ENCODE measurements at regions not wholly inside any gene's neighbourhood (a gene's known extent, or its start where the extent isn't known, plus 50 kb on each side); places are given as distances from the start of the nearest gene placed in this dataset.

- POLR2A ChIA-PET, result no interaction called here
- no peaks in the 10 kb centered on the region for H3K4me1 Mint-ChIP-seq
These were observed 65.5 kb downstream of the ANKRD60 start for GRCh38 chr20:58162986-58163385.

GRCh38 chr20:58161192-58161591 lies 67.3 kb downstream of the ANKRD60 start:
- Mint-ChIP-seq H3K36me3 (ENCODE audit: low read depth) (no peaks in the 10 kb centered on the region), H3K4me1 (no peaks in the 10 kb centered on the region), H3K9me3 (no peaks in the 10 kb centered on the region), H3K4me3 (no peak overlapping the region), H3K27me3 (no peaks in the 10 kb centered on the region), H3K27ac (no peak overlapping the region)
- no peak for DNase-seq
- ChIA-PET CTCF (no interaction called here), POLR2A (no interaction called here)

More at GRCh38 chr20:58162986-58163385, 65.5 kb downstream of the ANKRD60 start:
- CTCF ChIA-PET, result no interaction called here
- no peak overlapping the region for H3K4me3 Mint-ChIP-seq
- H3K36me3 Mint-ChIP-seq (ENCODE audit: low read depth), result no peaks in the 10 kb centered on the region
- DNase-seq, result no peak
- no peaks in the 10 kb centered on the region for H3K9me3 Mint-ChIP-seq
- H3K27me3 Mint-ChIP-seq, result no peaks in the 10 kb centered on the region
- no peak overlapping the region for H3K27ac Mint-ChIP-seq

GRCh38 chr20:58160451-58161061 lies 67.9 kb downstream of the ANKRD60 start:
- no peak for DNase-seq
- no peak overlapping the region for H3K4me3 Mint-ChIP-seq
- no peaks in the 10 kb centered on the region for H3K4me1 Mint-ChIP-seq
- no peaks in the 10 kb centered on the region for H3K36me3 Mint-ChIP-seq (ENCODE audit: low read depth)
- ChIA-PET CTCF (no interaction called here), POLR2A (no interaction called here)
- no peaks in the 10 kb centered on the region for H3K27me3 Mint-ChIP-seq
- no peak overlapping the region for H3K27ac Mint-ChIP-seq
- H3K9me3 Mint-ChIP-seq, result no peaks in the 10 kb centered on the region

GRCh38 chr20:58155148-58155925 lies 73.1 kb downstream of the ANKRD60 start:
- Mint-ChIP-seq H3K4me3 (no peak overlapping the region), H3K27ac (no peak overlapping the region), H3K4me1 (no peaks in the 10 kb centered on the region), H3K36me3 (ENCODE audit: low read depth) (no peaks in the 10 kb centered on the region), H3K9me3 (no peaks in the 10 kb centered on the region), H3K27me3 (peaks cover 19% of the 10 kb centered on the region)
- no peak for DNase-seq
- ChIA-PET POLR2A (no interaction called here), CTCF (no interaction called here)

GRCh38 chr20:58154113-58154512 lies 74.3 kb downstream of the ANKRD60 start:
- Mint-ChIP-seq H3K4me1 (no peaks in the 10 kb centered on the region), H3K27ac (no peak overlapping the region), H3K9me3 (no peaks in the 10 kb centered on the region), H3K36me3 (ENCODE audit: low read depth) (no peaks in the 10 kb centered on the region), H3K27me3 (peaks cover 25% of the 10 kb centered on the region), H3K4me3 (no peak overlapping the region)
- no peak for DNase-seq
- POLR2A ChIA-PET, result no interaction called here
- CTCF ChIA-PET, result no interaction called here

- peaks cover 30% of the 10 kb centered on the region for H3K27me3 Mint-ChIP-seq
- no peak overlapping the region for H3K4me3 Mint-ChIP-seq
- DNase-seq, result no peak
- no peaks in the 10 kb centered on the region for H3K9me3 Mint-ChIP-seq
- POLR2A ChIA-PET, result no interaction called here
- no peak overlapping the region for H3K27ac Mint-ChIP-seq
- no peaks in the 10 kb centered on the region for H3K4me1 Mint-ChIP-seq
- no peaks in the 10 kb centered on the region for H3K36me3 Mint-ChIP-seq (ENCODE audit: low read depth)
- CTCF ChIA-PET, result interaction anchor here (0.7 kb wide), 1 partner anchor 27 kb away, joined by 5 read pairs; no protein-coding TSS in a partner anchor
These were observed 75.3 kb downstream of the ANKRD60 start for GRCh38 chr20:58153121-58153520.

GRCh38 chr20:58150772-58151171 lies 77.7 kb downstream of the ANKRD60 start:
- DNase-seq, result peak; percentile 8

GRCh38 chr20:58149437-58150091 lies 78.9 kb downstream of the ANKRD60 start:
- Mint-ChIP-seq H3K4me1 (no peaks in the 10 kb centered on the region), H3K36me3 (ENCODE audit: low read depth) (no peaks in the 10 kb centered on the region), H3K4me3 (no peak overlapping the region), H3K27ac (no peak overlapping the region), H3K27me3 (peaks cover 31% of the 10 kb centered on the region), H3K9me3 (no peaks in the 10 kb centered on the region)
- CTCF ChIA-PET, result no interaction called here
- DNase-seq, result no peak
- POLR2A ChIA-PET, result no interaction called here

More at GRCh38 chr20:58150772-58151171, 77.7 kb downstream of the ANKRD60 start:
- Mint-ChIP-seq H3K36me3 (ENCODE audit: low read depth) (no peaks in the 10 kb centered on the region), H3K4me1 (no peaks in the 10 kb centered on the region), H3K9me3 (no peaks in the 10 kb centered on the region), H3K27me3 (peaks cover 32% of the 10 kb centered on the region), H3K27ac (no peak overlapping the region), H3K4me3 (no peak overlapping the region)
- CTCF ChIA-PET, result no interaction called here
- POLR2A ChIA-PET, result no interaction called here

GRCh38 chr20:58148891-58149290 lies 79.6 kb downstream of the ANKRD60 start:
- Mint-ChIP-seq H3K36me3 (ENCODE audit: low read depth) (no peaks in the 10 kb centered on the region), H3K27me3 (peaks cover 31% of the 10 kb centered on the region), H3K9me3 (no peaks in the 10 kb centered on the region), H3K27ac (no peak overlapping the region), H3K4me3 (no peak overlapping the region), H3K4me1 (no peaks in the 10 kb centered on the region)
- no peak for DNase-seq
- POLR2A ChIA-PET, result no interaction called here
- CTCF ChIA-PET, result no interaction called here

GRCh38 chr20:58147628-58148370 lies 80.7 kb downstream of the ANKRD60 start:
- POLR2A ChIA-PET, result no interaction called here
- H3K27ac Mint-ChIP-seq, result no peak overlapping the region
- H3K27me3 Mint-ChIP-seq, result peaks cover 26% of the 10 kb centered on the region
- no peaks in the 10 kb centered on the region for H3K9me3 Mint-ChIP-seq
- no peak for DNase-seq
- H3K4me3 Mint-ChIP-seq, result no peak overlapping the region
- no peaks in the 10 kb centered on the region for H3K4me1 Mint-ChIP-seq
- no peaks in the 10 kb centered on the region for H3K36me3 Mint-ChIP-seq (ENCODE audit: low read depth)
- CTCF ChIA-PET, result no interaction called here

- H3K27me3 Mint-ChIP-seq, result peaks cover 20% of the 10 kb centered on the region
- no peaks in the 10 kb centered on the region for H3K36me3 Mint-ChIP-seq (ENCODE audit: low read depth)
- no peak overlapping the region for H3K4me3 Mint-ChIP-seq
- H3K4me1 Mint-ChIP-seq, result no peaks in the 10 kb centered on the region
- CTCF ChIA-PET, result interaction anchor here (1.0 kb wide), 1 partner anchor 10 kb away, joined by 4 read pairs; no protein-coding TSS in a partner anchor
- no peak overlapping the region for H3K27ac Mint-ChIP-seq
- DNase-seq, result no peak
- POLR2A ChIA-PET, result no interaction called here
- H3K9me3 Mint-ChIP-seq, result no peaks in the 10 kb centered on the region
These were observed 81.7 kb downstream of the ANKRD60 start for GRCh38 chr20:58146746-58147140.

GRCh38 chr20:58146081-58146745 lies 82.2 kb downstream of the ANKRD60 start:
- POLR2A ChIA-PET, result no interaction called here
- H3K27ac Mint-ChIP-seq, result no peak overlapping the region
- H3K9me3 Mint-ChIP-seq, result no peaks in the 10 kb centered on the region
- H3K27me3 Mint-ChIP-seq, result peaks cover 20% of the 10 kb centered on the region
- no peaks in the 10 kb centered on the region for H3K36me3 Mint-ChIP-seq (ENCODE audit: low read depth)
- DNase-seq, result no peak
- CTCF ChIA-PET, result interaction anchor here (1.0 kb wide), 1 partner anchor 10 kb away, joined by 4 read pairs; no protein-coding TSS in a partner anchor
- no peaks in the 10 kb centered on the region for H3K4me1 Mint-ChIP-seq
- H3K4me3 Mint-ChIP-seq, result no peak overlapping the region

Data from activated CD4-positive, alpha-beta T cell treated with anti-CD3 and anti-CD28 coated beads, Interleukin-2, amount 10 ng/mL, durations not matched to agents 7 days and 5 days (primary cell).